ENCODE measurements at regions not wholly inside any gene's neighbourhood (a gene's known extent, or its start where the extent isn't known, plus 50 kb on each side); places are given as distances from the start of the nearest gene placed in this dataset.

- TF ChIP-seq CTCF (IDR thresholded peaks at IDR 0.05; ENCODE audit: insufficient read depth, low read depth, low read length) (no peak), EZH2 (IDR thresholded peaks at IDR 0.05; ENCODE audit: insufficient read depth, low read length) (no peak)
Observed at GRCh38 chr19:31575846-31576335, 226.7 kb upstream of the TSHZ3 start.

All from astrocyte (in vitro differentiated cells and primary cell).